K562 (cell line): ENCODE measurements at regions not wholly inside any gene's neighbourhood (a gene's known extent, or its start where the extent isn't known, plus 50 kb on each side); places are given as distances from the start of the nearest gene placed in this dataset.
A peak's percentile ranks its signal among the peaks of the same experiment; 100 is the strongest.

Experiments
- ATAC-seq: fragments of 200-7000 bp; cut with Tn5 transposase; 3 replicates; pipeline ENCODE4 v1.9.1; 2020; ENCODE audit warnings: moderate library complexity
- BruUV-seq: library from RNA; stranded (reverse); fragments of 400-500 nt; replicated peaks from 2 replicates; lab custom pipeline; 2021; lab: Mats Ljungman, UMichigan
- CTCF ChIA-PET: fragments of 300-600 bp; formaldehyde crosslinking; extraction: SDS; loops from one replicate; lab custom pipeline; 2021; ENCODE audit warnings: low intra/inter-chr PET ratio; lab: Yijun Ruan, JAX
- POLR2A ChIA-PET: fragments of 300-600, 350-650 bp; sonication (Branson Sonifier 250); formaldehyde crosslinking; extraction: SDS; loops from one replicate; lab custom pipeline; 2021; ENCODE audit warnings: antibody characterized with exemption, inconsistent platforms; lab: Yijun Ruan, JAX
- DNase-seq, 4 experiments: peaks; one replicate each; pipeline versions ENCODE4 v3.0.0 to v3.0.0-alpha.2; 2011 to 2018; ENCODE audit warnings: low spot score in 3 of 4, mixed read lengths in 3 of 4; ENCODE audit errors: extremely low read depth in 1 of 4
- FAIRE-seq: peaks from 2 replicates; lab custom pipeline; 2011; peaks lifted over from hg19 to GRCh38; lab: Jason Lieb, UNC
- H2AFZ ChIP-seq: 2 replicates; pipeline ENCODE4 v1.6.0; 2011; ENCODE audit warnings: low read depth, low read length, control low read depth, inconsistent platforms
- H3K27ac ChIP-seq: fragments of 200-600 bp; 3 replicates; pipeline ENCODE4 v1.8.0; 2011; ENCODE audit warnings: low read depth, mild to moderate bottlenecking, control low read depth, inconsistent platforms, low read length, moderate library complexity, mixed read lengths; ENCODE audit errors: extremely low read depth
- H3K27me3 ChIP-seq, 2 experiments: fragments of 300-600 bp in 1 of 2; 2 replicates in 1 of 2; 3 replicates in 1 of 2; pipeline versions ENCODE4 v1.6.0 to v1.8.0; 2011; ENCODE audit warnings: inconsistent platforms in 2 of 2, low read length in 2 of 2, mild to moderate bottlenecking in 1 of 2, mixed read lengths in 1 of 2, moderate library complexity in 1 of 2; ENCODE audit not compliant: control insufficient read depth in 2 of 2, insufficient read depth in 2 of 2
- H3K36me3 ChIP-seq: fragments of 300-600 bp; 3 replicates; pipeline ENCODE4 v1.8.0; 2011; ENCODE audit warnings: mild to moderate bottlenecking, low read length, inconsistent platforms; ENCODE audit not compliant: control insufficient read depth, insufficient read depth
- H3K4me1 ChIP-seq, 2 experiments: fragments of 200-600 bp in 1 of 2; replicated peaks in 1 of 2; 2 replicates in 1 of 2; 3 replicates in 1 of 2; pipeline versions ENCODE4 v1.5.1 to v1.8.0; 2011; ENCODE audit warnings: inconsistent platforms in 2 of 2, low read length in 2 of 2, mild to moderate bottlenecking in 1 of 2, mixed read lengths in 1 of 2, moderate library complexity in 1 of 2; ENCODE audit not compliant: control insufficient read depth in 2 of 2, insufficient read depth in 2 of 2
- H3K4me2 ChIP-seq: 2 replicates; pipeline ENCODE4 v1.6.1; 2011; ENCODE audit warnings: low read length, control low read depth, inconsistent platforms, mixed read lengths; ENCODE audit not compliant: insufficient read depth
- H3K4me3 ChIP-seq: fragments of 200-600 bp; sonication (generic), shearing (Covaris generic); 2 replicates; pipeline ENCODE4 v1.5.1; 2016; ENCODE audit warnings: control low read depth, inconsistent platforms
- H3K79me2 ChIP-seq: fragments of 200-600 bp; 3 replicates; pipeline ENCODE4 v1.8.0; 2011; ENCODE audit warnings: low read length, inconsistent platforms; ENCODE audit not compliant: control insufficient read depth, insufficient read depth
- H3K9ac ChIP-seq, 2 experiments: 2 replicates each; pipeline versions ENCODE4 v1.6.0 to v1.6.1; 2011; ENCODE audit warnings: low read depth in 2 of 2, low read length in 2 of 2, control low read depth in 1 of 2, inconsistent platforms in 1 of 2, mild to moderate bottlenecking in 1 of 2, mixed read lengths in 1 of 2; ENCODE audit not compliant: insufficient read depth in 1 of 2
- H3K9me1 ChIP-seq: one replicate; pipeline ENCODE4 v1.6.0; 2011; ENCODE audit warnings: inconsistent platforms, mild to moderate bottlenecking, low read length, moderate library complexity; ENCODE audit not compliant: control insufficient read depth, insufficient read depth
- H3K9me3 ChIP-seq: replicated peaks from 2 replicates; pipeline ENCODE4 v1.5.1; 2011; ENCODE audit warnings: low read depth, low read length, inconsistent platforms; ENCODE audit not compliant: control insufficient read depth, insufficient read depth
- H4K20me1 ChIP-seq: replicated peaks from 2 replicates; pipeline ENCODE4 v1.6.1; 2011; ENCODE audit warnings: low read length, inconsistent platforms, mixed read lengths; ENCODE audit not compliant: control insufficient read depth, insufficient read depth
- ATF7 ChIP-seq: fragments of 450-650 bp; IDR thresholded peaks from 2 replicates; pipeline ENCODE4 v1.7.1; 2014; ENCODE audit warnings: mild to moderate bottlenecking, moderate library complexity
- CUX1 ChIP-seq: fragments of 200-800 bp; sonication (Bioruptor generic); IDR thresholded peaks from 2 replicates; pipeline ENCODE4 v1.6.1; 2016; ENCODE audit warnings: missing genetic modification characterization, missing compliant biosample characterization
- FOXP4 ChIP-seq: sonication (generic); formaldehyde crosslinking; IDR thresholded peaks from 2 replicates; pipeline ENCODE4 v1.8.0; 2022; ENCODE audit warnings: mild to moderate bottlenecking, missing genetic modification reagents, borderline replicate concordance
- KDM4B ChIP-seq, 2 experiments: fragments of 450-650 bp in 1 of 2; sonication (generic) in 1 of 2; IDR thresholded peaks; 2 replicates each; pipeline ENCODE4 v1.6.1; 2016 to 2017; ENCODE audit warnings: borderline replicate concordance in 2 of 2, antibody characterized with exemption in 1 of 2, low read depth in 1 of 2, mild to moderate bottlenecking in 1 of 2
- KLF1 ChIP-seq: fragments of 450-650 bp; IDR thresholded peaks from 2 replicates; pipeline ENCODE4 v1.6.1; 2016; ENCODE audit warnings: missing genetic modification characterization, missing compliant biosample characterization
- KLF10 ChIP-seq: fragments of 250-450 bp; sonication (Bioruptor Pico); IDR thresholded peaks from 2 replicates; pipeline ENCODE4 v1.6.1; 2021; ENCODE audit warnings: matching md5 sums
- SRSF9 ChIP-seq: fragments of 200-400 bp; formaldehyde crosslinking; IDR thresholded peaks from 2 replicates; pipeline ENCODE4 v1.6.1; 2017; ENCODE audit warnings: low read depth, low read length, borderline replicate concordance
- TFAM ChIP-seq: fragments of 250-450 bp; sonication (Bioruptor Pico); conservative IDR thresholded peaks from 2 replicates; pipeline ENCODE4 v1.5.0; 2021; ENCODE audit warnings: mild to moderate bottlenecking, moderate library complexity
- ZBTB5 ChIP-seq: fragments of 450-650 bp; IDR thresholded peaks from 2 replicates; pipeline ENCODE4 v1.6.1; 2017; ENCODE audit warnings: antibody characterized with exemption
- ZNF512 ChIP-seq: IDR thresholded peaks from 2 replicates; pipeline ENCODE4 v1.6.1; 2016; ENCODE audit warnings: missing genetic modification characterization, missing compliant biosample characterization
- WGBS: fragments of 100-300 bp; shearing (Covaris generic); methylation state at CpG from one replicate; pipeline ENCODE4 v1.1.6; 2016; ENCODE audit warnings: low coverage, mixed read lengths; ENCODE audit not compliant: insufficient coverage; ENCODE audit errors: missing lambda C conversion rate; 5-methylcytosine and 5-hydroxymethylcytosine counted together
- in situ Hi-C: fragments of 300-500 bp; cut with MboI; formaldehyde crosslinking; loops from 4 replicates; pipeline ENCODE4 v1.15.0; 2018; ENCODE audit warnings: inconsistent platforms, mixed read lengths
- intact Hi-C: fragments of 100-400 bp; cut with micrococcal nuclease; formaldehyde crosslinking; loops from 2 replicates; pipeline ENCODE4 v1.14.2; 2022

- intact Hi-C loops: no loop called here
- no TSS peak for BruUV-seq
- ChIA-PET CTCF (no interaction called here), POLR2A (interaction anchor here (0.6 to 1.2 kb wide), 2 partner anchors 21 to 796 kb away, joined by 3 read pairs; no protein-coding TSS in a partner anchor)
- H3K4me2 ChIP-seq: no peak overlapping the region
- no peak for DNase-seq
- no peak overlapping the region for H3K9ac ChIP-seq
- peaks cover 33% of the 10 kb centered on the region for H3K79me2 ChIP-seq
- H2AFZ ChIP-seq: no peak overlapping the region
- in situ Hi-C loops: no loop called here
- H3K4me1 ChIP-seq: peaks cover 0 to 6% of the 10 kb centered on the region in 2 experiments; a peak in 3 of 5 replicates
- H3K9me1 ChIP-seq: no peaks in the 10 kb centered on the region
- no peak overlapping the region for H3K27ac ChIP-seq
- 36% methylated on average over 1 of the region's 1 CpG for WGBS
- no peak for FAIRE-seq
- H3K36me3 ChIP-seq: no peaks in the 10 kb centered on the region
- H3K9me3 ChIP-seq: no peaks in the 10 kb centered on the region
- H3K27me3 ChIP-seq: no peaks in the 10 kb centered on the region
- 0 out of 3 replicates have a peak, but pooled peaks have one; percentile 29 for ATAC-seq
- H3K4me3 ChIP-seq: no peak overlapping the region
- no peaks in the 10 kb centered on the region; the same call in 1 of the 2 replicates for H4K20me1 ChIP-seq
- no peak for TF ChIP-seq KDM4B (IDR thresholded peaks at IDR 0.05; ENCODE audit: borderline replicate concordance in 2 of 2, low read depth in 1 of 2)
- no peak for TF ChIP-seq SRSF9
- TF ChIP-seq CUX1 (CRISPR knock-in tag): no peak
- TF ChIP-seq ZBTB5: no peak
- no peak for TF ChIP-seq TFAM (CRISPR knock-in tag)
- no peak for TF ChIP-seq ZNF512 (tag)
- TF ChIP-seq KLF10 (CRISPR knock-in tag): no peak
- TF ChIP-seq KLF1 (tag): no peak
- no peak for TF ChIP-seq ATF7
- TF ChIP-seq FOXP4: no peak
Observed at GRCh38 chr12:91590966-91591638, 408.5 kb upstream of the DCN start.
